Peyer's patch (tissue), 4 donors: ENCODE measurements at regions not wholly inside any gene's neighbourhood (a gene's known extent, or its start where the extent isn't known, plus 50 kb on each side); places are given as distances from the start of the nearest gene placed in this dataset.
"Not testable (repeated sequence)": the region's sequence is repeated elsewhere in the genome, so short reads cannot be mapped to it uniquely, and the experiment has no call there.

ENCODE experiments used
- DNase-seq, 3 donors: peaks; one replicate each; pipeline ENCODE4 v3.0.0-alpha.2; 2017 to 2019
- H3K27ac ChIP-seq, 4 donors: fragments of 200-600 bp; sonication (generic); one replicate each; pipeline ENCODE4 v1.5.1; 2016 to 2019
- H3K27me3 ChIP-seq, 2 donors: fragments of 200-600 bp; sonication (generic); one replicate each; pipeline ENCODE4 v1.5.1; 2019
- H3K36me3 ChIP-seq, 3 donors: fragments of 200-600 bp; sonication (generic); one replicate each; pipeline ENCODE4 v1.5.1; 2016 to 2019
- H3K4me1 ChIP-seq, 4 donors: fragments of 200-600 bp; sonication (generic); one replicate each; pipeline ENCODE4 v1.5.1; 2016 to 2019
- H3K4me3 ChIP-seq, 4 donors: fragments of 200-600 bp; sonication (generic); 1 replicate in 3 of 4; 2 replicates in 1 of 4; pipeline ENCODE4 v1.5.1; 2016 to 2019; ENCODE audit warnings: mild to moderate bottlenecking in 1 of 4
- H3K9me3 ChIP-seq, 4 donors: fragments of 200-600 bp; sonication (generic); one replicate each; pipeline ENCODE4 v1.5.1; 2016 to 2019; ENCODE audit warnings: mild to moderate bottlenecking in 1 of 4
- CTCF ChIP-seq, 6 experiments: fragments of 450-650 bp in 4 of 6; fragments of 200-600 bp in 2 of 6; sonication (generic) in 1 of 6; IDR thresholded peaks; one replicate each; pipeline ENCODE4 v1.5.1; 2017 to 2019; ENCODE audit warnings: antibody characterized with exemption in 6 of 6, mild to moderate bottlenecking in 3 of 6, moderate library complexity in 1 of 6
- POLR2A ChIP-seq, 2 donors: fragments of 450-650 bp; IDR thresholded peaks; one replicate each; pipeline ENCODE4 v1.5.1; 2017; ENCODE audit warnings: antibody characterized with exemption in 2 of 2, mild to moderate bottlenecking in 2 of 2, moderate library complexity in 2 of 2

- H3K9me3 ChIP-seq: no peaks in the 10 kb centered on the region
- TF ChIP-seq CTCF (IDR thresholded peaks at IDR 0.05): no peak
- no peak for TF ChIP-seq POLR2A (IDR thresholded peaks at IDR 0.05)
- no peaks in the 10 kb centered on the region for H3K27me3 ChIP-seq
- H3K36me3 ChIP-seq: no peaks in the 10 kb centered on the region
- H3K4me3 ChIP-seq: no peak overlapping the region
- DNase-seq: no peak
- no peak overlapping the region for H3K27ac ChIP-seq
- H3K4me1 ChIP-seq: no peaks in the 10 kb centered on the region
These were observed 84.9 kb downstream of the ASB1 start for GRCh38 chr2:238511614-238511950.

DNA sequence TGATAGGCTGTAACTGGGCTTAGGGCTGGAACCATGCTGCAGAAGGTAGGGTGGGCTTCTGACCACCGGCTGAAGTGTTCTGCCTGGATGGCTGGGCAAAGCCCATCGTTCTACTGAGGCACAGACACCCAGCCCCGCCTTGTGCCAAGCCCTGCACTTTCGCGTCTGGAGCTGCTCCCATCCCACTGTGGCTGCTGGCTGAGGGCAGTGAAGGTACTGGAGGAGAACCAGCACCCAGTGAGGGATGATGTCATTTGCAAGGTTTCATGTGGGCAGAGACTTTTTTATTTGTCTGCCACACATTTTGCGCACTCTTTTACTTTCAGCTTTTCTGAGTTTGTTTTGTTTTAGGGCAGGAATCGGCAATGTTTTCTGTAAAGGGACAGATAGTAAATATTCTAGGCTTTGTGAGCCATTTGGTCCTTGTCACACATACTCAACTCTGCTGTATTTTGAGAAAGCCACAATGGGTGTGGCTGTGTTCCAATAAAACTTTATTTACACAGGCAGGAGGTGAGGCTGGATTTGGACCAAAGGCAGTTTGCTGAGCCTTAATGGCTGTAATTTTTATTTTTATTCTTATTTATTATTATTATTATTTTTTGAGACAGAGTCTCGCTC lies 85.6 kb downstream of the ASB1 start:
- Histone ChIP-seq H3K36me3 (no peaks in the 10 kb centered on the region), H3K4me1 (no peaks in the 10 kb centered on the region), H3K9me3 (peaks cover 0 to 5% (median 0%) of the 10 kb centered on the region in 4 donors), H3K27me3 (no peaks in the 10 kb centered on the region), H3K4me3 (no peak overlapping the region), H3K27ac (no peak overlapping the region)
- DNase-seq: no peak
- TF ChIP-seq POLR2A (IDR thresholded peaks at IDR 0.05): no peak
- TF ChIP-seq CTCF (IDR thresholded peaks at IDR 0.05): no peak

GRCh38 chr2:238513346-238513745 lies 86.6 kb downstream of the ASB1 start:
- no peaks in the 10 kb centered on the region for H3K4me1 ChIP-seq
- peaks cover 0 to 8% (median 2%) of the 10 kb centered on the region in 4 donors for H3K9me3 ChIP-seq
- no peaks in the 10 kb centered on the region for H3K27me3 ChIP-seq
- no peak overlapping the region for H3K4me3 ChIP-seq
- peak in 1 of 3 donors; percentile 34 for DNase-seq
- H3K27ac ChIP-seq: no peak overlapping the region
- TF ChIP-seq CTCF (IDR thresholded peaks at IDR 0.05) (peak in 3 of 6 experiments; percentile 5 to 20 (median 9)), POLR2A (IDR thresholded peaks at IDR 0.05) (no peak)
- no peaks in the 10 kb centered on the region for H3K36me3 ChIP-seq

DNA sequence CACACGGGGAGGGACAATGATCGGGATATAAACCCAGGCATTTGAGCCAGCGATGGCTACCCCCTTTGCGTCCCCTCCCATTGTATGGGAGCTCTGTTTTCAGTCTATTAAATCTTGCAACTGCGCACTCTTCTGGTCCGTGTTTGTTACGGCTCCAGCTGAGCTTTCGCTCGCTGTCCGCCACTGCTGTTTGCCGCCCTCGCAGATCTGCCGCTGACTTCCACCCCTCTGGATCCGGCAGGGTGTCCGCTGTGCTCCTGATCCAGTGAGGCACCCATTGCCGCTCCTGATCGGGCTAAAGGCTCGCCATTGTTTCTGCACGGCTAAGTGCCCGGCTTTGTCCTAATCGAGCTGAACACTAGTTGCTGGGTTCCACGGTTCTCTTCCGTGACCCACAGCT lies 87.3 kb downstream of the ASB1 start:
- not testable (repeated sequence) for H3K27ac ChIP-seq, H3K27me3 ChIP-seq, H3K4me1 ChIP-seq, H3K9me3 ChIP-seq, H3K4me3 ChIP-seq, H3K36me3 ChIP-seq
- DNase-seq: peak in 1 of 3 donors; percentile 5

DNA sequence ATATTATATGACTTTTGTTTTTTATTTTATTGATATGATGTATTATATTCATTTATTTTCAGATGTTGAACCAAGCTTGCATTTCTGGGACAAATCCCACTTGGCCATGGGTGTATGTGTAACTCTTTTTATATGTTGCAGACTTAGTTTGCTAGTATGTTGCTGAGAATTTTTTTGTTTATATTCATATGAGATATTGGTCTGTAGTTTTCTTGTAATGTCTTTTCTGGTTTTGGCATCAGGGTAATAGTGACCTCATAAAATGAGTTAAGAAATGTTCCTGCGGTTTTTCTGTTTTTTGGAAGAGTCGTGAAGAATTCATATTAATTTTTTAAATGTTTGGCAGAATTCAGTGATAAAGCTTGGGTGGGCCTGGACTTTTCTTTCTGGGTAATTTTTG lies 88.7 kb downstream of the ASB1 start:
- Histone ChIP-seq H3K36me3 (no peaks in the 10 kb centered on the region), H3K4me3 (no peak overlapping the region), H3K27ac (no peak overlapping the region), H3K27me3 (no peaks in the 10 kb centered on the region), H3K4me1 (no peaks in the 10 kb centered on the region), H3K9me3 (peaks cover 0 to 8% (median 2%) of the 10 kb centered on the region in 4 donors)
- no peak for DNase-seq
- TF ChIP-seq CTCF (IDR thresholded peaks at IDR 0.05) (no peak), POLR2A (IDR thresholded peaks at IDR 0.05) (no peak)

DNA sequence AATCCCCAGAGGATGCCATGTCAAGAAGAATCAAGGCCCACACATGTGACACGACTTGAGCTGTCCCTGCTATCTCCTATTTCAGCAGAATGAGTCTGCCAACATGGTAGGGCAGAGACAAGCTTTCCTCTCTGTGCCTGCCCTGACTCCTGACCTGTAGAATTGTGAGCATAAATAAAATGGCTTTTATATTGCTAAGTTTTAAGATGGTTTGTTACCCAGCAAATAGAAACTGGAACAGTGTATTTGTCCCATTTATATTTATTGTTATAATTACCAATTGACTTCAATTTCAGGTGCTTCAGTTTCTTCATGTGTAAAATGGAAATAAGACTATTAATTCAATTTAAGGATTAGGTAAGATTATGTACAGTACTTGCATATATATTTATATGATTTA lies 90.5 kb downstream of the ASB1 start:
- DNase-seq: no peak
- Histone ChIP-seq H3K4me1 (no peaks in the 10 kb centered on the region), H3K9me3 (peaks cover 0 to 8% (median 2%) of the 10 kb centered on the region in 4 donors), H3K36me3 (no peaks in the 10 kb centered on the region), H3K4me3 (no peak overlapping the region), H3K27me3 (no peaks in the 10 kb centered on the region), H3K27ac (no peak overlapping the region)
- TF ChIP-seq POLR2A (IDR thresholded peaks at IDR 0.05) (no peak), CTCF (IDR thresholded peaks at IDR 0.05) (no peak)
